GM12864 (cell line): ENCODE measurements at regions not wholly inside any gene's neighbourhood (a gene's known extent, or its start where the extent isn't known, plus 50 kb on each side); places are given as distances from the start of the nearest gene placed in this dataset.

ENCODE experiments used
- DNase-seq: peaks from one replicate; pipeline ENCODE4 v3.0.0-alpha.2; 2011; ENCODE audit warnings: low read depth
- H3K4me3 ChIP-seq: 2 replicates; pipeline ENCODE4 v1.5.1; 2011; ENCODE audit warnings: mild to moderate bottlenecking, low read depth, low read length, control low read depth
- CTCF ChIP-seq: IDR thresholded peaks from 2 replicates; pipeline ENCODE4 v1.5.1; 2011; ENCODE audit warnings: low read depth, mild to moderate bottlenecking, moderate library complexity, low read length, control low read depth, inconsistent platforms; ENCODE audit errors: missing control alignments

- no peak for DNase-seq
- H3K4me3 ChIP-seq, result no peak overlapping the region
- TF ChIP-seq CTCF, result no peak
These were observed 120.1 kb upstream of the CHST15 start for GRCh38 chr10:124213471-124213870.

- TF ChIP-seq CTCF, result no peak
- no peak for DNase-seq
These were observed 119.3 kb upstream of the CHST15 start for GRCh38 chr10:124212702-124213101.

GRCh38 chr10:124211921-124212320 lies 118.5 kb upstream of the CHST15 start:
- no peak for TF ChIP-seq CTCF
- no peak for DNase-seq
- no peak overlapping the region for H3K4me3 ChIP-seq

More at GRCh38 chr10:124212702-124213101, 119.3 kb upstream of the CHST15 start:
- H3K4me3 ChIP-seq, result no peak overlapping the region

- no peak for DNase-seq
- no peak overlapping the region for H3K4me3 ChIP-seq
- TF ChIP-seq CTCF, result no peak
These were observed 116.9 kb upstream of the CHST15 start for GRCh38 chr10:124210263-124210662.

GRCh38 chr10:124207391-124207790 lies 114.0 kb upstream of the CHST15 start:
- H3K4me3 ChIP-seq, result no peak overlapping the region
- DNase-seq, result no peak
- TF ChIP-seq CTCF, result no peak

GRCh38 chr10:124206616-124207015 lies 113.2 kb upstream of the CHST15 start:
- no peak for TF ChIP-seq CTCF
- H3K4me3 ChIP-seq, result no peak overlapping the region
- DNase-seq, result no peak

- no peak for DNase-seq
- TF ChIP-seq CTCF, result no peak
- H3K4me3 ChIP-seq, result no peak overlapping the region
These were observed 112.0 kb upstream of the CHST15 start for GRCh38 chr10:124205432-124205831.
